Kidney (tissue), 13 donors: ENCODE measurements at regions not wholly inside any gene's neighbourhood (a gene's known extent, or its start where the extent isn't known, plus 50 kb on each side); places are given as distances from the start of the nearest gene placed in this dataset.

ENCODE experiments used
- DNase-seq, 5 donors: peaks; one replicate each; pipeline ENCODE4 v3.0.0-alpha.2; 2013 to 2020
- FAIRE-seq: peaks from 2 replicates; lab custom pipeline; 2012; peaks lifted over from hg19 to GRCh38; lab: Jason Lieb, UNC
- H3K27ac ChIP-seq, 2 donors: one replicate each; pipeline ENCODE4 v1.7.0; 2013; ENCODE audit warnings: low read depth in 2 of 2, low read length in 2 of 2, inconsistent platforms in 1 of 2
- H3K27me3 ChIP-seq: one replicate; pipeline ENCODE4 v1.7.1; 2013; ENCODE audit warnings: low read length, inconsistent platforms; ENCODE audit not compliant: control insufficient read depth, insufficient read depth
- H3K36me3 ChIP-seq, 3 donors: one replicate each; pipeline versions ENCODE4 v1.7.0 to v1.7.1; 2013; ENCODE audit warnings: low read length in 3 of 3, control low read depth in 1 of 3, inconsistent platforms in 1 of 3; ENCODE audit not compliant: insufficient read depth in 3 of 3, control insufficient read depth in 2 of 3
- H3K4me1 ChIP-seq, 3 donors: one replicate each; pipeline versions ENCODE4 v1.7.0 to v1.7.1; 2013; ENCODE audit warnings: low read length in 3 of 3, inconsistent platforms in 1 of 3, low read depth in 1 of 3; ENCODE audit not compliant: control insufficient read depth in 2 of 3, insufficient read depth in 2 of 3
- H3K4me3 ChIP-seq, 3 donors: one replicate each; pipeline versions ENCODE4 v1.7.0 to v1.8.1; 2013; ENCODE audit warnings: low read length in 3 of 3, control low read depth in 1 of 3, inconsistent platforms in 1 of 3
- H3K9ac ChIP-seq, 3 donors: one replicate each; pipeline versions ENCODE4 v1.7.0 to v1.7.1; 2013; ENCODE audit warnings: low read length in 3 of 3, control low read depth in 1 of 3, inconsistent platforms in 1 of 3
- H3K9me3 ChIP-seq, 3 donors: one replicate each; pipeline versions ENCODE4 v1.7.0 to v1.7.1; 2013; ENCODE audit warnings: low read length in 3 of 3, control low read depth in 1 of 3, inconsistent platforms in 1 of 3; ENCODE audit not compliant: control insufficient read depth in 2 of 3, insufficient read depth in 1 of 3
- intact Hi-C: fragments of 100-400 bp; cut with DNase I; formaldehyde crosslinking; loops from one replicate; pipeline ENCODE4 v1.11.1; 2022
- TF ChIP-seq, protein P1 (sequence below): IDR thresholded peaks from 3 replicates; pipeline ENCODE4 v1.5.1; 2012; ENCODE audit warnings: mild to moderate bottlenecking, moderate library complexity, borderline replicate concordance; ENCODE audit not compliant: insufficient read depth; ENCODE audit errors: extremely low read depth
- donor health status: control.
- donor health status: control.
- donor health status: control.
- donor health status: control.
- donor health status: control.
- donor health status: DM: yes; HTN: yes; CAD: no.
- donor health status: Normal renal cell carcinoma (clear cell type).

DNA sequence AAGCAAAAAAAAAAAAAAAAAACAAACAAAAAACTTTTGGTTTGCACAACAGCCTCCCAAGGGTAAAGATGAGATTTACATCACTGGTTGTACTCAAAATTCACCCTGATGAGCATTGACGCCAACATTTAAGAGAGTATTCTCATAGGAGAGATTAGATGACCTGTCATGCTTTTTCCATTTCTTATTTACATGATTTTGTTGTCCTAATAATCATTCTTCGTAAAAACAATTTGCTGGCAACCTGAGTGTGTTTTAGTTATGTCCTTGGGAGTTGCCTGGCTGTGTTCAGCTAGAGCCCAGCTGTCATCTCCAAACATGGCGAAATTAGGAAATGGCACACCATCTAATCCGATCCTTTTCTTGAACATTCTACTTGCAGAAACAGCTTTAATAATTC, 186.4 kb upstream of the MRPS30 start:
- intact Hi-C loops = no loop called here

DNA sequence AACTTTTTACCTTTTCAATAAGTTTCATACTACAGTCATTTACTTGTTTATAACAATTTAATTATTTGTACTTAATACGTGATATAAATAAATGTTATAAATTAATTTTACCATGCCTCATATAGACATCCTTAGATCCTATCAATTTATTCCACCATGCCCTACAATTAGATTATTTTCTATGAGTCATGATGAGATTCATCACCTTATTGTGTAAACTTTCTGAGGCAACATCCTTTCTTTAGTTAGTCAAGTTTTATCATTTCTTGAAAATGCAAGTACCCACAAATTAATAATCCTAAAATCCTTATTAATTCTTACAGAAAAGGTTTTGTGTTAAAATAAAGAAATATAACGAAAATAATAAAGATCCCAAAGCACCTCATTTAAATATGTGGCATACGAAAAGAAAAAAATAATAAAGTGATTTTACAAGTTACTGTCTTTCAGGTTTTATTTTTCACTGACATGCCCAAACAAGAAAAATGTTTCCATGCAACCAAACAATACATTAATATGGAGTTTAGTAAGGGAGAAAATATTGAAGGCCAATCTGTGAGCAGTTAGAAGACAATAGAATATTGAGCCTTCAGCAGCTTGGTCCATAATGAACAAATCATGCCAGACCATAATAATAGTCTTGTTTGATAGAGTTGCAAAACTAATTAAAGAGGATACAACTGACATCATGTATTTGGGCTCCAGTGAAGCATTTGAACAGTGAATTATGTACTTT, 188.7 kb upstream of the MRPS30 start:
- H3K36me3 ChIP-seq = no peaks in the 10 kb centered on the region

More for the DNA sequence above, 186.4 kb upstream of the MRPS30 start:
- no peak for DNase-seq
- TF ChIP-seq, protein P1, sequence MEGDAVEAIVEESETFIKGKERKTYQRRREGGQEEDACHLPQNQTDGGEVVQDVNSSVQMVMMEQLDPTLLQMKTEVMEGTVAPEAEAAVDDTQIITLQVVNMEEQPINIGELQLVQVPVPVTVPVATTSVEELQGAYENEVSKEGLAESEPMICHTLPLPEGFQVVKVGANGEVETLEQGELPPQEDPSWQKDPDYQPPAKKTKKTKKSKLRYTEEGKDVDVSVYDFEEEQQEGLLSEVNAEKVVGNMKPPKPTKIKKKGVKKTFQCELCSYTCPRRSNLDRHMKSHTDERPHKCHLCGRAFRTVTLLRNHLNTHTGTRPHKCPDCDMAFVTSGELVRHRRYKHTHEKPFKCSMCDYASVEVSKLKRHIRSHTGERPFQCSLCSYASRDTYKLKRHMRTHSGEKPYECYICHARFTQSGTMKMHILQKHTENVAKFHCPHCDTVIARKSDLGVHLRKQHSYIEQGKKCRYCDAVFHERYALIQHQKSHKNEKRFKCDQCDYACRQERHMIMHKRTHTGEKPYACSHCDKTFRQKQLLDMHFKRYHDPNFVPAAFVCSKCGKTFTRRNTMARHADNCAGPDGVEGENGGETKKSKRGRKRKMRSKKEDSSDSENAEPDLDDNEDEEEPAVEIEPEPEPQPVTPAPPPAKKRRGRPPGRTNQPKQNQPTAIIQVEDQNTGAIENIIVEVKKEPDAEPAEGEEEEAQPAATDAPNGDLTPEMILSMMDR = no peak
- no peaks in the 10 kb centered on the region for H3K36me3 ChIP-seq
- no peaks in the 10 kb centered on the region for H3K9me3 ChIP-seq
- H3K27ac ChIP-seq = no peak overlapping the region
- no peak for FAIRE-seq
- H3K4me1 ChIP-seq = no peaks in the 10 kb centered on the region
- H3K4me3 ChIP-seq = no peak overlapping the region
- H3K27me3 ChIP-seq = no peaks in the 10 kb centered on the region
- H3K9ac ChIP-seq = no peak overlapping the region

DNA sequence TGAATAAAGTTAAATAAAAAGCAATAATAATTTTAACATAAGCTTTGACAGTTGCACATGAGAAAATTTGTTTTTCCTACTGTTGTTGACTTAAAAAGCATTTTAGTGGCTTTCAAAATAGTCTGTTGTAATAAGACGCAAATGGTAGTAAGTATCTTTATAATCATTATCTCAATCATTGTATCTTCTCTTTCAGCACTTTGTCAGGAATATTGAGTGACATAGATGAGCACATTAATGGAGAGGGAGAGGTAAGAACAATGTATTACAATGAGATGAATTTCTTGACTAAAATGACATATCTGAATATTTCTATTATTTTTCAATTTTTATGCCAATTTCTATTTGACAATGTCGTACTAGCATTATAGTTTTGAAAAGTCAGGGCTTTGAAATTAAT, 193.9 kb upstream of the MRPS30 start:
- DNase-seq = no peak
- no peak overlapping the region for H3K27ac ChIP-seq
- TF ChIP-seq, protein P1 = no peak
- FAIRE-seq = no peak
- no peaks in the 10 kb centered on the region for H3K27me3 ChIP-seq
- intact Hi-C loops = no loop called here
- H3K4me1 ChIP-seq = no peaks in the 10 kb centered on the region
- H3K9me3 ChIP-seq = no peaks in the 10 kb centered on the region
- H3K9ac ChIP-seq = no peak overlapping the region
- no peak overlapping the region for H3K4me3 ChIP-seq
- H3K36me3 ChIP-seq = no peaks in the 10 kb centered on the region

More for the DNA sequence above, 188.7 kb upstream of the MRPS30 start:
- TF ChIP-seq, protein P1 = no peak
- intact Hi-C loops = no loop called here
- Histone ChIP-seq H3K4me3 (no peak overlapping the region), H3K27me3 (no peaks in the 10 kb centered on the region), H3K9me3 (no peaks in the 10 kb centered on the region), H3K9ac (no peak overlapping the region), H3K27ac (no peak overlapping the region), H3K4me1 (no peaks in the 10 kb centered on the region)
- FAIRE-seq (no peak), DNase-seq (no peak)
